ENCODE measurements at regions not wholly inside any gene's neighbourhood (a gene's known extent, or its start where the extent isn't known, plus 50 kb on each side); places are given as distances from the start of the nearest gene placed in this dataset.

DNA sequence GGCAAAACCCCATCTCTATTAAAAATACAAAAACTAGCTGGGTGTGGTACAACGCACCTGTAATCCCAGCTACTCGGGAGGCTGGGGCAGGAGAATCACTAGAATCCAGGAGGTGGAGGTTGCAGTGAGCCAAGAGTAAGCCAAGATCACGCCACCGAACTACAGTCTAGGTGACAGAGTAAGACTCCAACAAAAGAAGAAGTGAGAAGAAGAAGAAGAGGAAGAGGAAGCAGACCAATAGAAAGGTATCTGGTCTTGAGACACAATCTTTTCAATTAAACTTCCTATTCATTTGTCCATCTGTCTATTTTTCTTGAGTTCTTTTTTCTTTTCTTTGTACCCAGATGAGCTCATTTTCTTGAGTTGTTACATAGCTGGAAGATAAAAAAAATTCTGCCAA, 55.7 kb upstream of the ACADM start:
- DNase-seq: no peak

DNA sequence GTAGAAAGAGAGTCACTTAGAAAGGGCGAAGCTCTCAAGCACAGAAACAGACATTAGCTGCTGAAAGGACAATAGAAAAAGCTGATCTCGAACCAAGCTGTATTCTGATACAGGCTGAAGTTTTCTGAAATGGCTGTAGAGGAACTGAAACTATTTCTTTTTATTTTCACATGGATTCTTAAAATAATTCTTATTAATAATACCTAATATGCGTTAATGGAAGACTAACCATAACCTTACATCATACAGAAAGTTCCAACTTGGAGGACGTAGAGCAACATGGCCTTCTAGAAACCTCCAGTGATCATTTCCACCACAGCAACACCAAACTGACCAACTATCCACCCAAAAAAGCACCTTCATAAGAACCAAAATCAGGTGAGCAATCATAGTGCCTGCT, 52.8 kb upstream of the ACADM start:
- DNase-seq: no peak

DNA sequence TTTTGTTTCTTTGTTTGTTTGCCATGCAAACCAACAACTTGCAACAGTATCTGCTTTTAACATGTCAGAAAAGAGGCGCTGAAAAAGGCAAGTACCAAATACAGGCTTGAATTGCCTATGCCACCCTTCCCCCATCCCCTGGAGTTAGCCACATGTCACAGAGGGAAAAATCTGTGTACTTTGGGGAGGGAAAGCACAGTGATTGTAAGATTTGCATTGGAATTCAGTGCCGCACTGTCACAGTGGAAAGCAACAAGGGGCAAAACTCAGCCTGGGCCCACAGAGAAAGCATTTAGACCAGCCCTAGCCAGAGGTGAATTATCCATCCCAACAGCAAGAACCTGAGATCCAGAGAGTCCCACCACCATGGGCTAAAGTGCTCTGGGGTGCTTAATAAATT, 52.4 kb upstream of the ACADM start:
- DNase-seq: no peak

DNA sequence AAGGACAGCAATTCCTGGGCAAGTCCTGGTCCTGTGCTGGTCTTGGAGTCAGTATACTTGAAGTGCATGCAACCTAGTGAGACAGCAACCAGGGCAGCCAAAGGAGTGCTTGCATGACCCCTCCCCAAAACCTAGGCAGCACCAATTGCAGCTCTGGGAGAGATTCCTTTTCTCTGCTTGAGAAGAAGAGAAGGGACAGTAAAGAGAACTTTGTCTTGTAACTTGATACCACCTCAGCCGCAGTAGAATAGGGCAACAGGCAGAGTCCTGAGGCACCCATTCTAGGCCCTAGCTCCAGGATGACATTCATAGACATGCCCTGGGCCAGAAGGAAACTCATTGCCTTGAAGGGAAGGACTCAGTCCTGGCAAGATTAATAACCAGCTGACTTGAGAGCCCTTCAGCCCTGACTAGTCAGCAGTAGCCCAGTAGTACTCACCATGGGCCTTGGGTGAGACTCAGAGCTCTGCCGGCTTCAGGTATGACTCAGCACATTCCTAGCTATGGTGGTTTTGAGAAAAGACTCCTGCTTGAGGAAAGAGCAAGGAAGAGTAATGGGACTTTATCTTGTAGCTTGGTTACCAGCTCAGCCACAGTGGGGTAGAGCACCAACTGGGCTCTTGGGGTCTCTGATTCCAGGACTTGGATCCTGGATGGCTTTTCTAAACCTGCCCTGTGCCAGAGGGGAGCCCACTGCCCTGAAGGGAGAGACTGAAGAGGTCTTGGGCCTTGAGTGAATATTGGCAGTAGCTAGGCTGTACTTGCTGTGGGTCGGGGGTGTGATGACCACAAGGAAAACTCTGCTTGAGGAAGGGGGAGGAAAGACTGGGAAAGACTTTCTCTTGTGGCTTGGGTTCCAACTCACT, 51.7 kb upstream of the ACADM start:
- DNase-seq: peak; percentile 52

DNA sequence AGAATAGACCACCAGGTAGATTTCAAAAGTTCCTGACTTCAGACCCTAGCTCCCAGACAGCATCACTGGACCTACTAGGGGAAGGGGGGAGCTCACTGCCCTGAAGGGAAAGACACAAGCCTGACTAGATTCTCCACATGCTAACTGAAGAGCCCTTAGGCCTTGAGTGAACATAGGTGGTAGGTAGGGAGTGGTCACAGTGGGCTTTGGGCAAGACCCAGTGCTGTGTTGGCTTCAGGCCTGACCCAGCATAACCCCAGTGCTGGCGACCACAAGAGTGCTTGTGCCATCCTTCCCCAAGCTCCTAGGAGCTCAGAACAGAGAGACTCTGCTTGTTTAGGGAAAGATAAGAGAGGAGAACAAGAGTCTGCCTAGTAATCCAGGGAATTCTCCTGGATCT, 51.1 kb upstream of the ACADM start:
- no peak for DNase-seq

DNA sequence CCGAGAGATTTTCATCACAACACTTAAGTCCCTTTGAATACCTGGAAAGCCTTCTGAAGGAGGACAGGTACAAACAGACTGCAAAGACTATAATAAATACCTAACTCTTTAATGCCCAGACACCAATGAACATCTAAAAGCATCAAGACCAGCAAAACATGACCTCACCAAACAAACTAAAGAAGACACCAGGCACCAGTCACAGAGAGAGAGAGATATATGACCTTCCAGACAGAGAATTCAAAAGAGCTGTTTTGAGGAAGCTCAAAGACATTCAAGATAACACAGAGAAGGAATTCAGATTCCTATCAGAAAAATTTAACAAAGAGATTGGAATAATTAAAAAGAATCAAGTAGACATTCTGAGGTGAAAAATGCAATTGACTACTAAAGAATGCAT, 50.6 kb upstream of the ACADM start:
- no peak for DNase-seq
